ENCODE measurements at regions not wholly inside any gene's neighbourhood (a gene's known extent, or its start where the extent isn't known, plus 50 kb on each side); places are given as distances from the start of the nearest gene placed in this dataset.

GRCh38 chr7:80060218-80060806, 74.3 kb upstream of the GNAI1 start:
- H3K36me3 Mint-ChIP-seq (ENCODE audit: low read depth) = no peaks in the 10 kb centered on the region
- intact Hi-C loops (cut with DNase I, micrococcal nuclease) = loop anchor here (1.0 to 2.0 kb wide), 3 partner anchors 332 to 600 kb away; no protein-coding TSS in a partner anchor
- ChIA-PET POLR2A (no interaction called here), CTCF (no interaction called here)
- H3K27me3 Mint-ChIP-seq = no peaks in the 10 kb centered on the region
- DNase-seq = peak in 2 of 14 experiments; percentile 20 to 22
- Histone ChIP-seq H3K9me3 (ENCODE audit: control insufficient read depth in 1 of 2, insufficient read depth in 1 of 2, low read length in 2 of 2) (peaks cover 0 to 6% of the 10 kb centered on the region in 2 experiments), H3K27ac (ENCODE audit: low read depth in 1 of 2, low read length in 2 of 2) (no peak overlapping the region), H3K27me3 (ENCODE audit: control insufficient read depth in 1 of 2, insufficient read depth in 2 of 2, low read length in 2 of 2) (no peaks in the 10 kb centered on the region), H3K4me3 (ENCODE audit: low read length) (no peak overlapping the region), H3K4me1 (ENCODE audit: insufficient read depth, low read length) (no peaks in the 10 kb centered on the region), H3K36me3 (ENCODE audit: insufficient read depth, low read length) (no peaks in the 10 kb centered on the region)
- H3K4me1 Mint-ChIP-seq (ENCODE audit: low read depth) = no peaks in the 10 kb centered on the region
- TF ChIP-seq CTCF (IDR thresholded peaks at IDR 0.05) = peak; percentile 49
- ATAC-seq (ENCODE audit: poor library complexity) = no peak
- H3K9me3 Mint-ChIP-seq = no peaks in the 10 kb centered on the region
- no peak overlapping the region for H3K4me3 Mint-ChIP-seq
- H3K27ac Mint-ChIP-seq = no peak overlapping the region

- H3K27me3 ChIP-seq (ENCODE audit: control insufficient read depth in 1 of 2, insufficient read depth in 2 of 2, low read length in 2 of 2) = no peaks in the 10 kb centered on the region
- H3K36me3 Mint-ChIP-seq (ENCODE audit: low read depth) = no peaks in the 10 kb centered on the region
- ChIA-PET CTCF (no interaction called here), POLR2A (no interaction called here)
- H3K9me3 ChIP-seq (ENCODE audit: control insufficient read depth in 1 of 2, insufficient read depth in 1 of 2, low read length in 2 of 2) = peaks cover 0 to 3% of the 10 kb centered on the region in 2 experiments
- no peak overlapping the region for H3K4me3 ChIP-seq (ENCODE audit: low read length)
- DNase-seq (no peak), ATAC-seq (ENCODE audit: poor library complexity) (no peak)
- H3K4me3 Mint-ChIP-seq = no peak overlapping the region
- H3K27ac ChIP-seq (ENCODE audit: low read depth in 1 of 2, low read length in 2 of 2) = no peak overlapping the region
- TF ChIP-seq CTCF (IDR thresholded peaks at IDR 0.05) = no peak
- H3K27me3 Mint-ChIP-seq = no peaks in the 10 kb centered on the region
- no peaks in the 10 kb centered on the region for H3K36me3 ChIP-seq (ENCODE audit: insufficient read depth, low read length)
- H3K9me3 Mint-ChIP-seq = no peaks in the 10 kb centered on the region
- intact Hi-C loops (cut with DNase I, micrococcal nuclease) = loop anchor here in 1 of 2 experiments (5.0 kb wide), 1 partner anchor 395 kb away; no protein-coding TSS in a partner anchor
- H3K4me1 ChIP-seq (ENCODE audit: insufficient read depth, low read length) = no peaks in the 10 kb centered on the region
- no peaks in the 10 kb centered on the region for H3K4me1 Mint-ChIP-seq (ENCODE audit: low read depth)
- H3K27ac Mint-ChIP-seq = no peak overlapping the region
Measured at GRCh38 chr7:80057488-80057887, 77.1 kb upstream of the GNAI1 start.

- H3K36me3 ChIP-seq (ENCODE audit: insufficient read depth, low read length) = no peaks in the 10 kb centered on the region
- ChIA-PET POLR2A (no interaction called here), CTCF (no interaction called here)
- H3K27me3 ChIP-seq (ENCODE audit: control insufficient read depth in 1 of 2, insufficient read depth in 2 of 2, low read length in 2 of 2) = no peaks in the 10 kb centered on the region
- peaks cover 0 to 3% of the 10 kb centered on the region in 2 experiments for H3K9me3 ChIP-seq (ENCODE audit: control insufficient read depth in 1 of 2, insufficient read depth in 1 of 2, low read length in 2 of 2)
- TF ChIP-seq CTCF (IDR thresholded peaks at IDR 0.05) = no peak
- Mint-ChIP-seq H3K4me1 (ENCODE audit: low read depth) (no peaks in the 10 kb centered on the region), H3K36me3 (ENCODE audit: low read depth) (no peaks in the 10 kb centered on the region), H3K27ac (no peak overlapping the region), H3K27me3 (no peaks in the 10 kb centered on the region), H3K4me3 (no peak overlapping the region), H3K9me3 (no peaks in the 10 kb centered on the region)
- intact Hi-C loops (cut with DNase I, micrococcal nuclease) = no loop called here
- ATAC-seq (ENCODE audit: poor library complexity) (no peak), DNase-seq (no peak)
- H3K4me3 ChIP-seq (ENCODE audit: low read length) = no peak overlapping the region
- no peak overlapping the region for H3K27ac ChIP-seq (ENCODE audit: low read depth in 1 of 2, low read length in 2 of 2)
- H3K4me1 ChIP-seq (ENCODE audit: insufficient read depth, low read length) = no peaks in the 10 kb centered on the region
Measured at GRCh38 chr7:80054356-80054755, 80.3 kb upstream of the GNAI1 start.

Data from CD4-positive, alpha-beta T cell (primary cell).